SJSA1 (cell line): ENCODE measurements at regions not wholly inside any gene's neighbourhood (a gene's known extent, or its start where the extent isn't known, plus 50 kb on each side); places are given as distances from the start of the nearest gene placed in this dataset.

Source experiments
- DNase-seq, 2 experiments: peaks; one replicate each; pipeline ENCODE4 v3.0.0-alpha.2; 2015 to 2020; ENCODE audit warnings: low spot score in 2 of 2, low read depth in 1 of 2
- H3K27ac ChIP-seq: fragments of 250-450 bp; sonication (Bioruptor Pico); 2 replicates; pipeline ENCODE4 v1.5.1; 2020; ENCODE audit warnings: mild to moderate bottlenecking, moderate library complexity
- H3K27me3 ChIP-seq: fragments of 250-450 bp; sonication (Bioruptor Pico); replicated peaks from 2 replicates; pipeline ENCODE4 v1.5.1; 2020; ENCODE audit warnings: mild to moderate bottlenecking, moderate library complexity
- H3K36me3 ChIP-seq: fragments of 250-450 bp; sonication (Bioruptor Pico); 2 replicates; pipeline ENCODE4 v1.5.1; 2020; ENCODE audit warnings: mild to moderate bottlenecking
- H3K4me1 ChIP-seq: fragments of 250-450 bp; sonication (Bioruptor Pico); replicated peaks from 2 replicates; pipeline ENCODE4 v1.6.1; 2021; ENCODE audit warnings: mild to moderate bottlenecking
- H3K4me3 ChIP-seq: fragments of 250-450 bp; sonication (Bioruptor Pico); 2 replicates; pipeline ENCODE4 v1.5.1; 2020; ENCODE audit warnings: mild to moderate bottlenecking
- H3K9me3 ChIP-seq: fragments of 250-450 bp; sonication (Bioruptor Pico); replicated peaks from 2 replicates; pipeline ENCODE4 v1.5.1; 2020; ENCODE audit warnings: mild to moderate bottlenecking

DNA sequence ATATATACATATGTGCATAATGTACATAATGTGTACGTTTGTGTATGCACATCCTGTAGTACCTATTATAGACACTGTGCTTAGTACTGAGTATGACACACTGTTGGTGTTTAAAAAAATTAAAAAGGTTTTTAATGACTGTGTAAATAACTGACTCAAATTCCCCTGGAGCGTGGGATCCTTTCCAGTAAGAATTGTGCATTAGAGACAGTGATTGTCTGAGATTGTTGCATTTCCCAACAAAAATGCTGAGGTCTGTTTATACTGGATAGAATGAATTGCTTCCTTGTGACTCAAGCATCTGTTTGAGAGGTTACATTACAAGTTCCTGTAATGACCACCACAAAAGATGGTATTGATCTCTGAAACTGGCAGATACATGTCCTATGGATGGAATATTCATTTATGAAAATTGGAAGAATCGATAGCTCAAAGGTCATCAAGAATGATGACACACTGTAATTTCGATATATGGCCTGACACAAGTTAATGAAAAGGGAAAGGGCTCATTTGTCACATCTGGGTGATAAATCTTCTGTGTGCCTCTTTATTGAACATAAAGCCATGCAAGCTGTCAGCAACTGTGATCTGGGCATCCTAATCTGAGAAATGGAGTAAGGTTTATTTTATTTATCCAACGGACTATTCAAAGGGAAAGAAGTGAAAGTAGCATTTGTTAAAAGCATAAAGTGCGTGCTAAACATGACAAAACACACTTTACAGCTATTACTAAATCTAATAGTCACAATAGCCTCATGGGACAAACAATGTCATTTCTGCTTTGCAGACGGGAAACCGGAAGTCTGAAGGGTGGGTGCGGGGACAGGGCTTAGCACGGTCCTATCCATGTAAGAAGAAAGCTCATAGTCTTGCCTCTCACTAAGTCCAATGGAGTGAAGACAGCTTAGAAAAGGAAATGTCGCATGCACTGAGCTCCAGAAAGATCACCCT, 228.8 kb downstream of the CDH11 start:
- peak; percentile 59 to 86 for DNase-seq
- no peaks in the 10 kb centered on the region for H3K27me3 ChIP-seq
- no peaks in the 10 kb centered on the region for H3K36me3 ChIP-seq
- peak overlapping the region; percentile 92 for H3K27ac ChIP-seq
- H3K4me3 ChIP-seq = peak overlapping the region; percentile 14
- peaks cover 17% of the 10 kb centered on the region for H3K4me1 ChIP-seq
- no peaks in the 10 kb centered on the region for H3K9me3 ChIP-seq

- no peak for DNase-seq
- no peaks in the 10 kb centered on the region for H3K9me3 ChIP-seq
- no peaks in the 10 kb centered on the region for H3K27me3 ChIP-seq
- H3K4me1 ChIP-seq = peaks cover 17% of the 10 kb centered on the region
- no peak overlapping the region for H3K4me3 ChIP-seq
- H3K27ac ChIP-seq = no peak overlapping the region
- H3K36me3 ChIP-seq = no peaks in the 10 kb centered on the region
Observed at GRCh38 chr16:64889446-64889845, 232.4 kb downstream of the CDH11 start.

- no peaks in the 10 kb centered on the region for H3K27me3 ChIP-seq
- H3K36me3 ChIP-seq = no peaks in the 10 kb centered on the region
- no peak overlapping the region for H3K4me3 ChIP-seq
- no peaks in the 10 kb centered on the region for H3K9me3 ChIP-seq
- no peak overlapping the region for H3K27ac ChIP-seq
- H3K4me1 ChIP-seq = peaks cover 6% of the 10 kb centered on the region
- no peak for DNase-seq
Observed at GRCh38 chr16:64887651-64888050, 234.2 kb downstream of the CDH11 start.

- Histone ChIP-seq H3K36me3 (no peaks in the 10 kb centered on the region), H3K27me3 (no peaks in the 10 kb centered on the region), H3K27ac (no peak overlapping the region), H3K9me3 (no peaks in the 10 kb centered on the region), H3K4me3 (no peak overlapping the region), H3K4me1 (no peaks in the 10 kb centered on the region)
- DNase-seq = no peak
Observed at GRCh38 chr16:64882078-64882784, 239.6 kb downstream of the CDH11 start.

DNA sequence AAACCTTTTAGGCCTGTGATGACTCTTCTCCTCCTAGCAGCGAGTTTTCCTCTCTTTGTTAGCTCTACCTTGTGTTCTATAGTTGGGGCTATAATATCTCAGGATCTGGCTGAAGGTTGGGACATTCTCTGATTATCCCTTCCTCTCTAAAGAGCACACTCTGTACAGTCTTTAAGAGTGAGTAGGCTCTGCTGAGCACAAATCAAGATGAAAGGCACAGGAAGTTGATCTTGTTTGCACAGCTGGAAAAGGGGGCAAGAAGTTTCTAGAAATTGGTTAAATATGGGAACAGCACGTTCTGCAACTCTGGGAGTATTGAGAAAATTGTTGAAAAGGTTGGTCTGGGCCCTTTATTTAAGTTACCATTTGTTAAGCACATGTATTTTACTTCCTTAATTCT, 240.9 kb downstream of the CDH11 start:
- no peak for DNase-seq
- H3K9me3 ChIP-seq = no peaks in the 10 kb centered on the region

DNA sequence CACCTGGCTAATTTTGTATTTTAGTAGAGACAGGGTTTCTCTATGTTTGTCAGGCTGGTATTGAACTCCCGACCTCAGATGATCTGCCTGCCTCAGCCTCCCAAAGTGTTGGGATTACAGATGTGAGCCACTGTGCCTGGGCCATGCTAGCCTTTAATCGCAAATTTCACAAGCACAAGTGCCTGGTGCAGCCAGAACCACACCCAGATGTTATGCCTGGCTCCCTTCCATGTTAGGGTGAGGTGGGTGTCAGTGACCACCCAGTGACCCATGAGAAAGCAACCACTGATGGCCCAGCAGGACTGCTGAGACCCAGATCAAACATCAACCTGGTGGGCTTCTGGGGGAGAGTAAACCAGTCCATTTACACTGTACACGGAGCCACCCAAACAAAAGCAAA, 241.9 kb downstream of the CDH11 start:
- no peak for DNase-seq
- Histone ChIP-seq H3K27me3 (no peaks in the 10 kb centered on the region), H3K9me3 (no peaks in the 10 kb centered on the region), H3K4me3 (no peak overlapping the region), H3K36me3 (no peaks in the 10 kb centered on the region), H3K27ac (no peak overlapping the region), H3K4me1 (no peaks in the 10 kb centered on the region)

More for the DNA sequence above, 240.9 kb downstream of the CDH11 start:
- Histone ChIP-seq H3K36me3 (no peaks in the 10 kb centered on the region), H3K27ac (no peak overlapping the region), H3K4me1 (no peaks in the 10 kb centered on the region), H3K4me3 (no peak overlapping the region), H3K27me3 (no peaks in the 10 kb centered on the region)

GRCh38 chr16:64878940-64879339, 242.9 kb downstream of the CDH11 start:
- no peak for DNase-seq
- no peak overlapping the region for H3K27ac ChIP-seq
- no peaks in the 10 kb centered on the region for H3K4me1 ChIP-seq
- no peak overlapping the region for H3K4me3 ChIP-seq
- H3K27me3 ChIP-seq = no peaks in the 10 kb centered on the region
- H3K36me3 ChIP-seq = no peaks in the 10 kb centered on the region
- H3K9me3 ChIP-seq = no peaks in the 10 kb centered on the region

GRCh38 chr16:64872101-64872500, 249.8 kb downstream of the CDH11 start:
- no peaks in the 10 kb centered on the region for H3K9me3 ChIP-seq
- H3K27ac ChIP-seq = peak overlapping the region; percentile 24
- no peak overlapping the region for H3K4me3 ChIP-seq
- no peaks in the 10 kb centered on the region for H3K36me3 ChIP-seq
- no peaks in the 10 kb centered on the region for H3K27me3 ChIP-seq
- peaks cover 25% of the 10 kb centered on the region for H3K4me1 ChIP-seq
- no peak for DNase-seq

DNA sequence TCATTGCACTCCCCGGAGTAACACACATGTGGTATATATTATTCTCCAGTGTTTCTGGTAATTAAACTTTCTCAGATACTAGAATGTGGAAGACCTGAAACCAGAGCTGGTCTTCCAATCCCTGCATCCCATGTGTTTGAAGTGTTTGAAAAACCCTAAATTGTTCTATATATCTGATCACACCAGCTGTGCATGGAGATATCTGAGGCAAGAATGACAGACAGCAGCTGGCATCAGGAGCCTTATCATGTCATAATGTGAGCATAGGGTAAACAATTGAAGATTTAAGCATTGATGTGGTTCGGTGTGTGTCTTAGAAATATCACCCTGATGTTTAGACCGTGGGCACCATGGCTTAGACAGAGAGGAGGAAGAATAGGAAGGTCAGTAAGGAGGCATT, 251.0 kb downstream of the CDH11 start:
- H3K4me1 ChIP-seq = peaks cover 28% of the 10 kb centered on the region
- no peaks in the 10 kb centered on the region for H3K27me3 ChIP-seq
- no peaks in the 10 kb centered on the region; the same call in 1 of the 2 replicates for H3K9me3 ChIP-seq
- no peak for DNase-seq
- no peaks in the 10 kb centered on the region for H3K36me3 ChIP-seq
- no peak overlapping the region for H3K27ac ChIP-seq
- H3K4me3 ChIP-seq = no peak overlapping the region

DNA sequence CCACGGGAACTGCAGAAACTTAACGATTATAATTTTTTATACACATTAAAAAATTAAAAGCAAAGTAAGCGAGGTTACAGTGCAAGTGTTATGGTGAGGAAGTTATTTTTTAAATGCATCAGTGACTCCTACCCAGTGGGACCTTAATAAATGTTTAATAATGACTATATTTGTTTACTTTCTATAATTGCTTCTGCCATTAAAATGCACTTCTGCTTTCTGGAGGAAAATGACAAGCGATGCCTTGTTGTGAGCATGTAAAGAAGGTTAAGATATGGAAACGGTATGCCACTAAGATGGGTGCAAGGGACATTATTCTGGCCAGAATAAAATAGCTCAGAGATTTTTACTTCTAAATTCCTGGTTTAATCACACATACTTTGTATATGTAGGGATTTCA, 252.1 kb downstream of the CDH11 start:
- H3K4me1 ChIP-seq = peaks cover 39% of the 10 kb centered on the region
- DNase-seq = no peak
- H3K27me3 ChIP-seq = no peaks in the 10 kb centered on the region
- H3K27ac ChIP-seq = no peak overlapping the region
- no peaks in the 10 kb centered on the region; the same call in 1 of the 2 replicates for H3K9me3 ChIP-seq
- no peak overlapping the region for H3K4me3 ChIP-seq
- H3K36me3 ChIP-seq = no peaks in the 10 kb centered on the region

GRCh38 chr16:64866021-64866420, 255.8 kb downstream of the CDH11 start:
- Histone ChIP-seq H3K4me3 (no peak overlapping the region), H3K9me3 (no peaks in the 10 kb centered on the region; the same call in 1 of the 2 replicates), H3K4me1 (peaks cover 34% of the 10 kb centered on the region), H3K27ac (peak overlapping the region; percentile 92; the same call in 1 of the 2 replicates), H3K27me3 (no peaks in the 10 kb centered on the region), H3K36me3 (no peaks in the 10 kb centered on the region)
- no peak for DNase-seq

GRCh38 chr16:64865069-64865696, 256.7 kb downstream of the CDH11 start:
- H3K27ac ChIP-seq = peak overlapping the region; percentile 92
- H3K9me3 ChIP-seq = no peaks in the 10 kb centered on the region; the same call in 1 of the 2 replicates
- H3K4me3 ChIP-seq = no peak overlapping the region
- peaks cover 29% of the 10 kb centered on the region for H3K4me1 ChIP-seq
- no peaks in the 10 kb centered on the region for H3K36me3 ChIP-seq
- no peaks in the 10 kb centered on the region for H3K27me3 ChIP-seq
- no peak for DNase-seq

GRCh38 chr16:64864232-64864809, 257.5 kb downstream of the CDH11 start:
- H3K9me3 ChIP-seq = no peaks in the 10 kb centered on the region; the same call in 1 of the 2 replicates
- peak; percentile 68 to 92 for DNase-seq
- peak overlapping the region; percentile 92 for H3K27ac ChIP-seq
- no peaks in the 10 kb centered on the region for H3K36me3 ChIP-seq
- H3K27me3 ChIP-seq = no peaks in the 10 kb centered on the region
- H3K4me3 ChIP-seq = no peak overlapping the region
- H3K4me1 ChIP-seq = peaks cover 29% of the 10 kb centered on the region
